ENCODE measurements at regions not wholly inside any gene's neighbourhood (a gene's known extent, or its start where the extent isn't known, plus 50 kb on each side); places are given as distances from the start of the nearest gene placed in this dataset.
"Not testable (repeated sequence)": the region's sequence is repeated elsewhere in the genome, so short reads cannot be mapped to it uniquely, and the experiment has no call there.

- not testable (repeated sequence) for H3K36me3 ChIP-seq (ENCODE audit: control insufficient read depth in 1 of 2, insufficient read depth in 2 of 2, low read length in 2 of 2); H3K27me3 ChIP-seq (ENCODE audit: control insufficient read depth in 1 of 2, insufficient read depth in 2 of 2, low read length in 2 of 2); H3K4me3 ChIP-seq (ENCODE audit: low read depth in 1 of 2, low read length in 2 of 2); H3K9ac ChIP-seq (ENCODE audit: low read depth in 1 of 2, low read length in 2 of 2); H3K27ac ChIP-seq (ENCODE audit: low read depth, low read length); H3K9me3 ChIP-seq (ENCODE audit: control insufficient read depth in 1 of 2, low read length in 2 of 2)
- peaks cover 4 to 20% of the 10 kb centered on the region in 2 donors for H3K4me1 ChIP-seq (ENCODE audit: control insufficient read depth in 1 of 2, insufficient read depth in 2 of 2, low read length in 2 of 2)
Measured at GRCh38 chr18:42518331-42518730, 563.3 kb downstream of the PIK3C3 start.

DNA sequence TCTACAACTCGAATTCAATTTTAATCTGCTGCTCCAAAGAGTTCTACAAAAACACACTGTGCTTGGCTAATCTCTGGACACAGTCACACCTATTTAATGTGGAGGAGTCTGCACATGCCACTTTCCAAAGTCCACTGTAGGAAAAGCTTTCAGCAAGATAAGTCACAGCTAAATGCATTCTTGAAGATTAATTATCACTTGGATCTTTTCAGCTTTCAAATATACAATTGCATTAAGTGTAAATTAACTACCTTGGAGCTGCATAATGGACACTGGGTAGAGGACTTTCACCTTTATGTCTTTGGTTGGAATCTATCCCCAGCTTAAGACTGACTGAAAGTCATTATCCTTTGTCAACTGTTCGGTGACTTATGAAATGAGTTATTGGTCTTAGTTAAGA is 565.1 kb downstream of the PIK3C3 start:
- Histone ChIP-seq H3K36me3 (ENCODE audit: control insufficient read depth in 1 of 2, insufficient read depth in 2 of 2, low read length in 2 of 2) (no peaks in the 10 kb centered on the region), H3K27ac (ENCODE audit: low read depth, low read length) (no peak overlapping the region), H3K27me3 (ENCODE audit: control insufficient read depth in 1 of 2, insufficient read depth in 2 of 2, low read length in 2 of 2) (no peaks in the 10 kb centered on the region), H3K9ac (ENCODE audit: low read depth in 1 of 2, low read length in 2 of 2) (no peak overlapping the region), H3K4me3 (ENCODE audit: low read depth in 1 of 2, low read length in 2 of 2) (peak overlapping the region in 1 of 2 donors; percentile 9), H3K4me1 (ENCODE audit: control insufficient read depth in 1 of 2, insufficient read depth in 2 of 2, low read length in 2 of 2) (peaks cover 4 to 20% of the 10 kb centered on the region in 2 donors), H3K9me3 (ENCODE audit: control insufficient read depth in 1 of 2, low read length in 2 of 2) (no peaks in the 10 kb centered on the region)

GRCh38 chr18:42525905-42526304 is 570.9 kb downstream of the PIK3C3 start:
- Histone ChIP-seq H3K27ac (ENCODE audit: low read depth, low read length) (no peak overlapping the region), H3K4me3 (ENCODE audit: low read depth in 1 of 2, low read length in 2 of 2) (no peak overlapping the region), H3K36me3 (ENCODE audit: control insufficient read depth in 1 of 2, insufficient read depth in 2 of 2, low read length in 2 of 2) (no peaks in the 10 kb centered on the region), H3K9ac (ENCODE audit: low read depth in 1 of 2, low read length in 2 of 2) (no peak overlapping the region), H3K4me1 (ENCODE audit: control insufficient read depth in 1 of 2, insufficient read depth in 2 of 2, low read length in 2 of 2) (peaks cover 12 to 13% of the 10 kb centered on the region in 2 donors), H3K27me3 (ENCODE audit: control insufficient read depth in 1 of 2, insufficient read depth in 2 of 2, low read length in 2 of 2) (no peaks in the 10 kb centered on the region), H3K9me3 (ENCODE audit: control insufficient read depth in 1 of 2, low read length in 2 of 2) (no peaks in the 10 kb centered on the region)

DNA sequence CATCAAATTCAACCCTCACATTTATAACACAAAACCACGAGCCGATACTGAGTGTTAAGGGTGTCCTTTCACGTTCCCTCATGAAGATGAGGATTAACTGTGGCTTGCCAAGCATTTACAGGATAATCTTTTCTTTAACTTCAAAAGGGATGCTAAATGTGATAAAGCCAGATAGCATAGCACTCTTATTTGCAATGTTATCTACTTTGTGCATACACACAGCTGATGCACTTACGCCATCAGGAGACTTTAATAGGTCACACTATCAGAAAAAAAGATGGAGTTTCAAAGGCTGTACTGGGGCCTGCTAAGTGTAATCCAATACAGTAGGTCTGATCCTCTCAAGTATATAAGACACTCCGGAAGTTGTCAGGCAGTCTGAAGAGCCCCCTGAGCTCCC is 572.7 kb downstream of the PIK3C3 start:
- no peak overlapping the region for H3K9ac ChIP-seq (ENCODE audit: low read depth in 1 of 2, low read length in 2 of 2)
- H3K36me3 ChIP-seq (ENCODE audit: control insufficient read depth in 1 of 2, insufficient read depth in 2 of 2, low read length in 2 of 2): no peaks in the 10 kb centered on the region
- no peak overlapping the region for H3K27ac ChIP-seq (ENCODE audit: low read depth, low read length)
- H3K9me3 ChIP-seq (ENCODE audit: control insufficient read depth in 1 of 2, low read length in 2 of 2): no peaks in the 10 kb centered on the region
- H3K27me3 ChIP-seq (ENCODE audit: control insufficient read depth in 1 of 2, insufficient read depth in 2 of 2, low read length in 2 of 2): no peaks in the 10 kb centered on the region
- H3K4me1 ChIP-seq (ENCODE audit: control insufficient read depth in 1 of 2, insufficient read depth in 2 of 2, low read length in 2 of 2): peaks cover 9% of the 10 kb centered on the region in 2 donors
- no peak overlapping the region for H3K4me3 ChIP-seq (ENCODE audit: low read depth in 1 of 2, low read length in 2 of 2)

GRCh38 chr18:42530276-42530675 is 575.2 kb downstream of the PIK3C3 start:
- H3K9ac ChIP-seq (ENCODE audit: low read depth in 1 of 2, low read length in 2 of 2): no peak overlapping the region
- no peak overlapping the region for H3K27ac ChIP-seq (ENCODE audit: low read depth, low read length)
- peaks cover 8 to 9% of the 10 kb centered on the region in 2 donors for H3K4me1 ChIP-seq (ENCODE audit: control insufficient read depth in 1 of 2, insufficient read depth in 2 of 2, low read length in 2 of 2)
- no peaks in the 10 kb centered on the region for H3K36me3 ChIP-seq (ENCODE audit: control insufficient read depth in 1 of 2, insufficient read depth in 2 of 2, low read length in 2 of 2)
- no peaks in the 10 kb centered on the region for H3K9me3 ChIP-seq (ENCODE audit: control insufficient read depth in 1 of 2, low read length in 2 of 2)
- no peak overlapping the region for H3K4me3 ChIP-seq (ENCODE audit: low read depth in 1 of 2, low read length in 2 of 2)
- no peaks in the 10 kb centered on the region for H3K27me3 ChIP-seq (ENCODE audit: control insufficient read depth in 1 of 2, insufficient read depth in 2 of 2, low read length in 2 of 2)

GRCh38 chr18:42532119-42532518 is 577.1 kb downstream of the PIK3C3 start:
- peaks cover 0 to 5% of the 10 kb centered on the region in 2 donors for H3K4me1 ChIP-seq (ENCODE audit: control insufficient read depth in 1 of 2, insufficient read depth in 2 of 2, low read length in 2 of 2)
- no peak overlapping the region for H3K27ac ChIP-seq (ENCODE audit: low read depth, low read length)
- H3K9ac ChIP-seq (ENCODE audit: low read depth in 1 of 2, low read length in 2 of 2): no peak overlapping the region
- H3K36me3 ChIP-seq (ENCODE audit: control insufficient read depth in 1 of 2, insufficient read depth in 2 of 2, low read length in 2 of 2): no peaks in the 10 kb centered on the region
- H3K4me3 ChIP-seq (ENCODE audit: low read depth in 1 of 2, low read length in 2 of 2): no peak overlapping the region
- H3K27me3 ChIP-seq (ENCODE audit: control insufficient read depth in 1 of 2, insufficient read depth in 2 of 2, low read length in 2 of 2): no peaks in the 10 kb centered on the region
- no peaks in the 10 kb centered on the region for H3K9me3 ChIP-seq (ENCODE audit: control insufficient read depth in 1 of 2, low read length in 2 of 2)

DNA sequence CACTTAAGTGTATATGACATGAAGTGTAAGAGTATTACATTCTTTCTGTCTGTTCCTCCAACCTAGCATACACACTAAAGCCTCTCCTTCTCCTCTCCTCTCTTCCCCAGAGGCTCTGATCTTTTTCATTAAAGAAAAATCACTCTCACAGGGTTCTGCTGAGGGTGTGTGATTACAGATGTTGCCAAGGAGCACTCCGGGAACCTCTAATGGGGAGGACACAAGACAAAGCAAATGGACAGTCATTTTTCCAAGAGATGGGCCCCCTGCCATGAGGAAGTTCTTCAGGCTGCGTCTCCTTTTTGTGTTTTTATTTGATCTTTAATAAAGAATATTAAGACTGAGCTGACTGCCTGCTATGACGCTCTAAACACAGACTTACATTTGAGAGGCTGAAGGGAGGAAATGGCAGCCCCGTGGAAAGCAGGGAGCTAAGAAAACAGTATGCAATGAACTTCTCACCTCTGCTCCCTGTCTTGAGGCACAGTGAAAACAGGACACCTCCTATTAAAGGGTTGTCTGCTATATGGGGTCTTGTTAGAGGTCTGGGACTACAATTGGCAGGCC is 578.1 kb downstream of the PIK3C3 start:
- Histone ChIP-seq H3K27me3 (ENCODE audit: control insufficient read depth in 1 of 2, insufficient read depth in 2 of 2, low read length in 2 of 2) (no peaks in the 10 kb centered on the region), H3K27ac (ENCODE audit: low read depth, low read length) (no peak overlapping the region), H3K4me1 (ENCODE audit: control insufficient read depth in 1 of 2, insufficient read depth in 2 of 2, low read length in 2 of 2) (peaks cover 0 to 5% of the 10 kb centered on the region in 2 donors), H3K4me3 (ENCODE audit: low read depth in 1 of 2, low read length in 2 of 2) (no peak overlapping the region), H3K9ac (ENCODE audit: low read depth in 1 of 2, low read length in 2 of 2) (no peak overlapping the region), H3K36me3 (ENCODE audit: control insufficient read depth in 1 of 2, insufficient read depth in 2 of 2, low read length in 2 of 2) (no peaks in the 10 kb centered on the region), H3K9me3 (ENCODE audit: control insufficient read depth in 1 of 2, low read length in 2 of 2) (no peaks in the 10 kb centered on the region)

GRCh38 chr18:42533616-42534015 is 578.6 kb downstream of the PIK3C3 start:
- H3K4me1 ChIP-seq (ENCODE audit: control insufficient read depth in 1 of 2, insufficient read depth in 2 of 2, low read length in 2 of 2): peaks cover 0 to 5% of the 10 kb centered on the region in 2 donors
- no peaks in the 10 kb centered on the region for H3K36me3 ChIP-seq (ENCODE audit: control insufficient read depth in 1 of 2, insufficient read depth in 2 of 2, low read length in 2 of 2)
- H3K27ac ChIP-seq (ENCODE audit: low read depth, low read length): no peak overlapping the region
- H3K9ac ChIP-seq (ENCODE audit: low read depth in 1 of 2, low read length in 2 of 2): no peak overlapping the region
- H3K27me3 ChIP-seq (ENCODE audit: control insufficient read depth in 1 of 2, insufficient read depth in 2 of 2, low read length in 2 of 2): no peaks in the 10 kb centered on the region
- H3K9me3 ChIP-seq (ENCODE audit: control insufficient read depth in 1 of 2, low read length in 2 of 2): no peaks in the 10 kb centered on the region
- no peak overlapping the region for H3K4me3 ChIP-seq (ENCODE audit: low read depth in 1 of 2, low read length in 2 of 2)

DNA sequence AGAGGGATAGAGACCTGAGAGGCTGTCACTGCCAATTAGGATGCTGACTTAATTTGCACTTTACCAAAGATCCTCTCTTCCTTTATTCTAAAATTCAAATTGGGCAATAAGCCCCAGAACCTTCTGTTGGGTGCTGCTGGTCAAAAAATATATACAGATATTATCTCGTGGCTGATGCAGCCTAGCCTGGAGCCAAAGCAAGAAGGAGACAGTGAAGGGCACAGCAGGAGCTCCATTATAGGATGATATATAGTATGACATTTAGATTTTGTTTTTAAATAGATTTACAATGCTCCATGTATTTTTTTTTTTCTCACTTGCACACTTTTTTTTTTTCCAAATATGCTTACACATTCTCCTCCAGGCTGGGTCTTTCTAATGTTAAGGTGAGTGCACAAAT is 579.3 kb downstream of the PIK3C3 start:
- no peaks in the 10 kb centered on the region for H3K9me3 ChIP-seq (ENCODE audit: control insufficient read depth in 1 of 2, low read length in 2 of 2)
- H3K36me3 ChIP-seq (ENCODE audit: control insufficient read depth in 1 of 2, insufficient read depth in 2 of 2, low read length in 2 of 2): no peaks in the 10 kb centered on the region
- H3K27me3 ChIP-seq (ENCODE audit: control insufficient read depth in 1 of 2, insufficient read depth in 2 of 2, low read length in 2 of 2): no peaks in the 10 kb centered on the region
- no peak overlapping the region for H3K9ac ChIP-seq (ENCODE audit: low read depth in 1 of 2, low read length in 2 of 2)
- H3K27ac ChIP-seq (ENCODE audit: low read depth, low read length): no peak overlapping the region
- peaks cover 0 to under 1% of the 10 kb centered on the region in 2 donors for H3K4me1 ChIP-seq (ENCODE audit: control insufficient read depth in 1 of 2, insufficient read depth in 2 of 2, low read length in 2 of 2)
- no peak overlapping the region for H3K4me3 ChIP-seq (ENCODE audit: low read depth in 1 of 2, low read length in 2 of 2)

DNA sequence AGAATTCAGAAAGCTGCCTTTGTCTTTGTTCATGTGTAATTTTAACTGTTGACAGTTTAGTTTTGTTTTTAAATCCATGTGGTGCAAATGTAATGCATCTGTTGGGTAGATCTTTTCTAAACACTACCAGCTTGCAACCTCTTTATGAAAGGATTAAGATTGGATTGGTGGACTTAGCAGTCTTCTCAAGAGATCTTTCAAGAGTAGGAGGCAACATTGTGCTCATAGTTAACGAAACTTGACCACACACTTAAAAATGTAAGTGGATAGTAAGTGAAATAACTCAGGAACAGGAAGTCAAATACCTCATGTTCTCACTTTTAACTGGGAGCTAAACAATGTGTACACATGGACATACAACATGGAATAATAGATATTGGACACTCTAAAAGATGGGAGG is 579.0 kb downstream of the RIT2 start:
- H3K4me1 ChIP-seq (ENCODE audit: control insufficient read depth in 1 of 2, insufficient read depth in 2 of 2, low read length in 2 of 2): no peaks in the 10 kb centered on the region

DNA sequence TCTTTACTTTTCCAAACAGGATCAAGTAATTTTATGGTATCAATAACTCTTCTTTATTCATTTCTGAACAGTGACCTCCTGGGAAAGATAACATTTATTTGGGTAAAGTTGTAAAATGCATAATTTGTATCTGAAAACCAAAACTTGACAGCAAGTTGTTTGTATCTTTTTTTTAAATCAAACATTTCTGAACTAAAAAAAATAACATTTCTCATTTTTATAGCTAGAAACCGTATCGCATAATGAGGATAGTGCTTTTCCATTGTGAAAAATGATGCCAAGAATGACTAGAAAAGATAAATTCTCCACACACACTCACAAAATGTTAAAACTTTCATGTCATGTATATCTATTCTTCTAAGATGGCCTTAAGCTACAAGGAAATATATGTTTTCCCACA is 578.2 kb downstream of the RIT2 start:
- Histone ChIP-seq H3K9ac (ENCODE audit: low read depth in 1 of 2, low read length in 2 of 2) (no peak overlapping the region), H3K27ac (ENCODE audit: low read depth, low read length) (no peak overlapping the region), H3K4me3 (ENCODE audit: low read depth in 1 of 2, low read length in 2 of 2) (no peak overlapping the region), H3K9me3 (ENCODE audit: control insufficient read depth in 1 of 2, low read length in 2 of 2) (no peaks in the 10 kb centered on the region), H3K4me1 (ENCODE audit: control insufficient read depth in 1 of 2, insufficient read depth in 2 of 2, low read length in 2 of 2) (no peaks in the 10 kb centered on the region), H3K36me3 (ENCODE audit: control insufficient read depth in 1 of 2, insufficient read depth in 2 of 2, low read length in 2 of 2) (no peaks in the 10 kb centered on the region), H3K27me3 (ENCODE audit: control insufficient read depth in 1 of 2, insufficient read depth in 2 of 2, low read length in 2 of 2) (no peaks in the 10 kb centered on the region)

More for the DNA sequence above, 579.0 kb downstream of the RIT2 start:
- Histone ChIP-seq H3K9me3 (ENCODE audit: control insufficient read depth in 1 of 2, low read length in 2 of 2) (no peaks in the 10 kb centered on the region), H3K4me3 (ENCODE audit: low read depth in 1 of 2, low read length in 2 of 2) (no peak overlapping the region), H3K27me3 (ENCODE audit: control insufficient read depth in 1 of 2, insufficient read depth in 2 of 2, low read length in 2 of 2) (no peaks in the 10 kb centered on the region), H3K9ac (ENCODE audit: low read depth in 1 of 2, low read length in 2 of 2) (no peak overlapping the region), H3K27ac (ENCODE audit: low read depth, low read length) (no peak overlapping the region), H3K36me3 (ENCODE audit: control insufficient read depth in 1 of 2, insufficient read depth in 2 of 2, low read length in 2 of 2) (no peaks in the 10 kb centered on the region)
